Cardiac fibroblast (primary cell): ENCODE measurements at regions not wholly inside any gene's neighbourhood (a gene's known extent, or its start where the extent isn't known, plus 50 kb on each side); places are given as distances from the start of the nearest gene placed in this dataset.
A peak's percentile ranks its signal among the peaks of the same experiment; 100 is the strongest.

Experiments
- DNase-seq, 2 donors: peaks; one replicate each; pipeline versions ENCODE4 v3.0.0 to v3.0.0-alpha.2; 2010; ENCODE audit warnings: low read depth in 2 of 2
- H3K4me3 ChIP-seq, 2 donors: replicated peaks in 1 of 2; 1 replicate in 1 of 2; 2 replicates in 1 of 2; pipeline ENCODE4 v1.5.1; 2011; ENCODE audit warnings: low read depth in 2 of 2, low read length in 2 of 2, mild to moderate bottlenecking in 2 of 2, moderate library complexity in 1 of 2
- CTCF ChIP-seq: IDR thresholded peaks from one replicate; pipeline ENCODE4 v1.5.1; 2011; ENCODE audit warnings: low read depth, mild to moderate bottlenecking, low read length, inconsistent platforms

- no peak for TF ChIP-seq CTCF
- H3K4me3 ChIP-seq = no peak overlapping the region
- no peak for DNase-seq
Measured at GRCh38 chr5:68080282-68081050, 135.1 kb upstream of the PIK3R1 start.

GRCh38 chr5:68077349-68077894 is 138.1 kb upstream of the PIK3R1 start:
- no peak overlapping the region for H3K4me3 ChIP-seq

GRCh38 chr5:68074633-68075032 is 140.9 kb upstream of the PIK3R1 start:
- peak in 1 of 2 donors; percentile 11 for DNase-seq
- no peak overlapping the region for H3K4me3 ChIP-seq
- no peak for TF ChIP-seq CTCF

More at GRCh38 chr5:68077349-68077894, 138.1 kb upstream of the PIK3R1 start:
- no peak for DNase-seq
- no peak for TF ChIP-seq CTCF

- peak in 1 of 2 donors; percentile 43 for DNase-seq
- TF ChIP-seq CTCF = no peak
- H3K4me3 ChIP-seq = no peak overlapping the region
Measured at GRCh38 chr5:68074048-68074632, 141.4 kb upstream of the PIK3R1 start.

- H3K4me3 ChIP-seq = no peak overlapping the region
- peak in 1 of 2 donors; percentile 65 for DNase-seq
- TF ChIP-seq CTCF = no peak
Measured at GRCh38 chr5:68071736-68072135, 143.8 kb upstream of the PIK3R1 start.

- H3K4me3 ChIP-seq = no peak overlapping the region
- no peak for DNase-seq
- no peak for TF ChIP-seq CTCF
Measured at GRCh38 chr5:68071282-68071632, 144.3 kb upstream of the PIK3R1 start.
